Body of pancreas (tissue), 4 donors: ENCODE measurements at regions not wholly inside any gene's neighbourhood (a gene's known extent, or its start where the extent isn't known, plus 50 kb on each side); places are given as distances from the start of the nearest gene placed in this dataset.

Source experiments
- POLR2A ChIP-seq, 3 donors: fragments of 450-650 bp; IDR thresholded peaks; one replicate each; pipeline ENCODE4 v1.6.1; 2016; ENCODE audit warnings: antibody characterized with exemption in 3 of 3, mild to moderate bottlenecking in 2 of 3
- TF ChIP-seq, protein P1 (sequence below), 7 experiments: fragments of 450-650 bp in 4 of 7; fragments of 200-600 bp in 3 of 7; sonication (generic) in 3 of 7; IDR thresholded peaks; one replicate each; pipeline ENCODE4 v1.5.1; 2016 to 2019; ENCODE audit warnings: antibody characterized with exemption in 7 of 7

DNA sequence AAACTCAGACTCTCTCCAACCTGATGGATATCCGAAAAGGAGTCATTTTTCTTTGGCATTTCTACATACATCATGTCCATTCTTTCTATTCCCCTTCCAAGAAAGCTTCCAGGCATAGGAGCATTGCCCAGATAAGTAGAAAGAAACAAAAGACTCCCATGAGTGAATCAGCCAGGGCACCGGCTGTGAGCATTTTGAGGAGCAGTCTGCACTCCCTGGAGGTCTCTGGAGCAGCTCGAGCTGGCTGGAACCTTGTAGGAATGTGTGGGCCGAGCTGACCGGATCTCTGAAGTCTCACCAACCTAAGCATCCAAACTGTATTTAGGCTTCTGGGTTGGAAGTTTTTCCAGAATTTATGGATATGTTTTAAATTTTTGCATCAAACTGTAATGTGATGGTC, 161.4 kb upstream of the TRPC7 start:
- TF ChIP-seq, protein P1, sequence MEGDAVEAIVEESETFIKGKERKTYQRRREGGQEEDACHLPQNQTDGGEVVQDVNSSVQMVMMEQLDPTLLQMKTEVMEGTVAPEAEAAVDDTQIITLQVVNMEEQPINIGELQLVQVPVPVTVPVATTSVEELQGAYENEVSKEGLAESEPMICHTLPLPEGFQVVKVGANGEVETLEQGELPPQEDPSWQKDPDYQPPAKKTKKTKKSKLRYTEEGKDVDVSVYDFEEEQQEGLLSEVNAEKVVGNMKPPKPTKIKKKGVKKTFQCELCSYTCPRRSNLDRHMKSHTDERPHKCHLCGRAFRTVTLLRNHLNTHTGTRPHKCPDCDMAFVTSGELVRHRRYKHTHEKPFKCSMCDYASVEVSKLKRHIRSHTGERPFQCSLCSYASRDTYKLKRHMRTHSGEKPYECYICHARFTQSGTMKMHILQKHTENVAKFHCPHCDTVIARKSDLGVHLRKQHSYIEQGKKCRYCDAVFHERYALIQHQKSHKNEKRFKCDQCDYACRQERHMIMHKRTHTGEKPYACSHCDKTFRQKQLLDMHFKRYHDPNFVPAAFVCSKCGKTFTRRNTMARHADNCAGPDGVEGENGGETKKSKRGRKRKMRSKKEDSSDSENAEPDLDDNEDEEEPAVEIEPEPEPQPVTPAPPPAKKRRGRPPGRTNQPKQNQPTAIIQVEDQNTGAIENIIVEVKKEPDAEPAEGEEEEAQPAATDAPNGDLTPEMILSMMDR (IDR thresholded peaks at IDR 0.05): no peak
- TF ChIP-seq POLR2A (IDR thresholded peaks at IDR 0.05): no peak
